ENCODE measurements at regions not wholly inside any gene's neighbourhood (a gene's known extent, or its start where the extent isn't known, plus 50 kb on each side); places are given as distances from the start of the nearest gene placed in this dataset.
"Not testable (repeated sequence)": the region's sequence is repeated elsewhere in the genome, so short reads cannot be mapped to it uniquely, and the experiment has no call there.

DNA sequence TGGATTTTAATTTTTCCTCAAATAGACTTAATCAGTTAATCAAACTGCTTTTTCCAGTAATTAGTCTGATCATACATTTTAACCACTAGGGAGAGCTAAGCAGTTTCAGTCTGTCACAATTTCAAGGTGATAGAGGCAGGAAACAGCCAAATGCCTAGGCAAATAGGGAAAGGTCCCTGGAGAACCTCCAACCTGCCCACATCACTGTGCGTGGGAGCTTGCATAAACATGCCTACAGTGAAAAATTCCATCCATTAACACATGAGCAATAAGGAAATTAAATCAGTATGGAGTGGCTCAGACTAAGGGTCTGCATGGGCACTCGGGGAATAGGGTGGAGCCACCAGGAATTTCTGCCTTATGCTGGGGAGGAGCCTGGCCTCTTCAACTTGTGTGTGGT lies 74.6 kb downstream of the AASDHPPT start:
- no peak for DNase-seq (ENCODE audit: low spot score)

DNA sequence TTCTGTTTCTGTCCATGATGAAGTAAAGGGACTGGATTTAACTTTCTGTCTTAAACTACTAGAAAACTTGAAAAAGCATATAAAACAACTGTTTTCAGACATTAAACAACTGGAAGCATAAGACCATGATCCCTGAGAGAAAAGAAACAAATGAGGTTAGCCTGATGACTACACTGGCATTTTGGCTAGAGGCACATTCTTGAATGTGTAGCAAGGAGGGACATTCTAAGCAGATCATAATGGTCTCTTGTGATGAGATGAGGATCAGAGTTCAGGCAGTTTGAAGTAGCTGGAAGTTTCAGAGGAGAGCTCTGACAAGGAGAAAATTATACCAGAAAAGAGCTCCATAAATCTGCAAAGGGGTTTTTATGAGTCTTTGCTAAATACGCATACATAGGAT lies 75.4 kb downstream of the AASDHPPT start:
- DNase-seq (ENCODE audit: low spot score) = peak; percentile 71

GRCh38 chr11:106156290-106156937 lies 79.0 kb downstream of the AASDHPPT start:
- DNase-seq (ENCODE audit: low spot score) = peak; percentile 53

DNA sequence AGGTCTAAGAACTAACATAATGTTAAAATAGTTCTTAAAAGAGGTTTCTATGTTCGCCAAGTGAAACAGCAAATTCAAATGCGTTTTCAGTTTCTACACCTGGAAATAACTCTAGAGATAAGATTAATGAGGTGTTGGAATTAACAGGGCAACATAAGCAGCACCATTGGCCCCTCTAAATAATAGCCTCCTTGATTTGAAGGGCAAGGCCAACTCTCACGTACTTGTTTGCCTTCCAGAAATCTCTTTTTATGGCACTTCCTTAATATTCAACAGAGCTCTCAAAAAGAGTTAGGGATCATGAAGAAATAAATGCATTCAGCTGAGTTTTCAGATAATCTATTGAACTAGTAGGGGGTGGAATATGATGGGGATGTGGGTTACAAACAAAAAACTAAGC lies 80.9 kb downstream of the AASDHPPT start:
- no peak for DNase-seq (ENCODE audit: low spot score)

- DNase-seq (ENCODE audit: low spot score) = no peak
These were observed 82.4 kb downstream of the AASDHPPT start for GRCh38 chr11:106159836-106160235.

DNA sequence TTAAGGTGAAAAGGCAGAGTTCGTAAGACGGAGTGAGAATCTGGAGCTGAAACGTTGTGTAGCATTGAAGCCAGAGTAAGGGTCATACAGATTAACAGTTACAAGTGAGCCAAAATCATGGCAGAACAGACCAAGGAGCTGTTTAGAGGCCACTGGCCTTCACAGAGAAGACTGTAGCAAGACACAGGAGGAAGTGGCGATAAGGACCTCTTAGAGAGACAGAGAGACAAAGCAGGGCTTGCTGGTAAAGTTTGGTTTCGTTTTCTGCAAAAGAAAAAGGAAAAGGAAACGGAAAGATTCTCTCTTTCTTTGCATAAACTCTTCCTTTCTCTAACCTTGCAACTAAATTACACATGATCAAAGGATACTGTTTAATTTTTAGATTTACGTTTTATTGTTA lies 83.0 kb downstream of the AASDHPPT start:
- DNase-seq (ENCODE audit: low spot score) = no peak

GRCh38 chr11:106161775-106162634 lies 84.5 kb downstream of the AASDHPPT start:
- DNase-seq (ENCODE audit: low spot score) = no peak

DNA sequence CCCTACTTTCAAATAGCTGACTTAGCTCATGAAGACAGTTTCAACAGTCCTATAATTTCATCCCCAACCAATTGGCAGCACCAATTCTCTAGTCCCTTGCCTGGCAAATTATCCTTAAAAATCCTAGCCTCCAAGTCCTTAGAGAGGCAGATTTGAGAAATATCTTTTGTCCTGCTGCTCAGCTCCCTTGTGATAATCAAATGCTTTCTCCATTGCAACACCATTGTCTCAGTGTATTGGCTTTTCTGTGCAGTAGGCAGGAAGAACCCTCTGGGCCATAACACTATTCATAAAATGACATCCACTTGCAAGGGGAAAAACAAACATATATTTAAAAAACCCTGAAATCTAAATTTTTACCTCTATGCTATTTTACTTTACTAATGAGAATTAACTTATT lies 89.6 kb downstream of the AASDHPPT start:
- no peak for DNase-seq (ENCODE audit: low spot score)

- no peak for DNase-seq (ENCODE audit: low spot score)
These were observed 95.0 kb downstream of the AASDHPPT start for GRCh38 chr11:106172386-106172991.

DNA sequence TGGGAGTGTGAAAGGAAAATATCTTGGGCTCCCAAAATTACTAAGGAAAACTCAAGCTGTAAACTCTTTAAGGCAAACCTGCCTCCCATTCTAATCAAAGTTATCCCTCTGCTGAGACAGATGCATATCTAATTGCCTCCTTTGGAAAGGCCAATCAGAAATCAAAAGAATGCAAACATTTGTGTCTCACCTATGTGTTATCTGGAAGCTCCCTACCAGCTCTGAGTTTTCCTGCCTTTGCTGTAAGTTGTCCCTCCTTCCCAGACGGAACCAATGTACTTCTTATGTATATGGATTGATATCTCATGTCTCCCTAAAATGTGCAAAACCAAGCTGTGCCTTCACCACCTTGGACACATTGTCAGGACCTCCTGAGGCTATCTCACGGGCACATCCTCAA lies 95.8 kb downstream of the AASDHPPT start:
- no peak for DNase-seq (ENCODE audit: low spot score)

GRCh38 chr11:106174003-106174402 lies 96.5 kb downstream of the AASDHPPT start:
- not testable (repeated sequence) for DNase-seq (ENCODE audit: low spot score)

GRCh38 chr11:106176817-106177216 lies 99.4 kb downstream of the AASDHPPT start:
- DNase-seq (ENCODE audit: low spot score) = no peak

DNA sequence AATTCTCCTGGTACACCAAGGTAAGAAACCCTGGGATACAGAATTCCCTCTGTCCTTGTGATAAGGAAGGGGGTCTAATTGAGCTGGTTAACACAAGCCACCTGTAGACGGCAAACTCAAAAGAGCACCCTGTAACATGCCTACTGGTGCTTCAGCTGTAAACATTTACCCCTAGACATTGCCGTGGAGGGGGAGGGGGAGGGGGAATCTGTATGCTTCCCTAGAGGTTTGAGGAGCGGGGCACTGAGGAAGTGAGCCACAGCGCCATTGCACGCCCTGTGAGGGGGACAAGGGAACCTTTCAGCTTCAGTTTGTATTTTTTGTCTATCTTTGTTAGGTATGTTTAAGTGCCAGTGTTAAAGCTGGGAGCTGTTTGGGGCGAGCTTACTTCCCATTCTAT lies 99.8 kb downstream of the AASDHPPT start:
- DNase-seq (ENCODE audit: low spot score) = no peak

- DNase-seq (ENCODE audit: low spot score) = no peak
These were observed 100.9 kb downstream of the AASDHPPT start for GRCh38 chr11:106178361-106178760.

DNA sequence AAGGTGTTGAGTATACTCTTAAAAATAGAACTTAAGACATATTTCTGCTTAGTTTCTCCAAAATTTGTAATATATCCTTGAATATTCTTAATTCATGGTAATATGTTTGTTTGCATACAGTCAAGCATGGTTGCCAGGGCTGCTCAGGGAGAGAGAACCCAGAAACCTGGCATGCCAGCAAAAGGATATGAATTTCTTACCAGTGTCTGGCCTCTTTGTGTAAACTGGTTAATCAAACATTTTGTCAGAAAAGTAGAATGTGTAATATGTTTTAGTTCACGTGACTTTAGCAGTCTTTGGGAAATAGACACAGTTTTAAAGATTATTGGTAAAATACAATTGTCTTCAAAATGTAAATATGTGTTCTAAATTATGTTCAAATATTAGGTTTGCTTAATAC lies 101.6 kb downstream of the AASDHPPT start:
- no peak for DNase-seq (ENCODE audit: low spot score)

DNA sequence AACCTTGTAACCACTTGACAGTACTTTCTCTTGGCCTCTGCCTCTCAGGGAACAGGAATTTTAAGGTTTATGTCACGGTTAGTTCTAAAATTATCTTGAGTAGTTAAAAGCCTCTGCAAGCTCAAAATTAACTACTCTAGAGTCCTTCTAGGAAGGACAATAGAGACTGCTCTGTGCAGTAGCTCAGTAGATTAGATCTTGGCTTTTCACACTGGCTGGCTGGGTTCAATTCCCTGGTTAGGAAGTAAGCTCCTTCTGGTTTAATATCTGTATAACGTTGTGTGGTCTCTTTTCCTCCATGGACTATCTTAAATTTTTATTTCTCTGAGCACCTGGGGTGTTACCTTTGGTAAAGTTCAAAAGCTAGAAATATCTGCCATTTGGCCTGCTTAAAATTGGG lies 109.2 kb downstream of the AASDHPPT start:
- no peak for DNase-seq (ENCODE audit: low spot score)

DNA sequence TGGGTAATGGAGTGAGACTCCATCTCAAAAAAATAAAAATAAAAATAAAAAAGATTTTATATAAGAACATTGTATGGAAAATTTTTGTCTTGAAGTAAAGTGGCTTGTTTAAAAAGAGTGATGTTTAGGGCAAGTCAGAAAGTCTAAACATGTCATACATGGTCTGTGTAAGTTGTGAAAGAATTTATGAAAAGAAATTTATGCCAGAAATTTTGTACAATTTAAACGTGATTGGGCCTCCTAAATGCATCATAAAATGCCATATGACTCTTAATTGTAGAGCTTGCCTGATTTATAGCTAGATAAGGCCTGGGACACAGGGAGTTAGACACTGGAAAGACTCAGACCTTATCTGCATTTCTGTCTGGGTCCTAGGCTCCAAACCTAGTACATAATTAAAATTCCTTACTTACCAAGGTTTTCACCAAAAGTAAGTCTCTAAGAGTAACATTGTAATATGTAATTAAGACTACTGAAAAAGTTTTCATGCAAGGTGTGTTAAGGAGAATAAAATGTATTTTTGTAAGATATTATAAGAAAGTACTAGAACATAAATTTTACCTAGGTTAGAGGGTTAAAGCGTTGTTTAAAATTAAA lies 110.5 kb downstream of the AASDHPPT start:
- DNase-seq (ENCODE audit: low spot score) = no peak

- no peak for DNase-seq (ENCODE audit: low spot score)
These were observed 116.5 kb downstream of the AASDHPPT start for GRCh38 chr11:106193956-106194355.

- DNase-seq (ENCODE audit: low spot score) = no peak
These were observed 120.0 kb downstream of the AASDHPPT start for GRCh38 chr11:106197438-106197837.

- no peak for DNase-seq (ENCODE audit: low spot score)
These were observed 125.6 kb downstream of the AASDHPPT start for GRCh38 chr11:106202935-106203620.

DNA sequence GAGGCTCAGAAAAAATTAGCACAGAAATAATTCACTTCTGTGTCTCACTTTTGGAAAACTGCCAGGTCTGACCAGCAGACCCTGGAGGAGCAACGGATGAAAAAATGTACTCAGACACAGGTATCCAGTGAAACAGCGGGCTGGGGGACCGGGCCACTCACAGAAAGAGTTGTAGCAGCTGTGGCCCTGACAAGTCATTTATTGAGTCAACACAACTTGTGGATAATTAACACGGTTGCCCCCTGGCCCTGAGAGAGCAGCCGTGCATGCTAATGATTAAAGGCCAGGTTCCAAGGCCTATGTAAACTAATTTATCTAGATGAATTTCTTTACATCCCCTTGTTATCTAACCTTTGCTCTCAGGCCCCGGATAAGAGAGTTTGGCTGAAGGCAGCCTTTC lies 131.3 kb downstream of the AASDHPPT start:
- no peak for DNase-seq (ENCODE audit: low spot score)

- DNase-seq (ENCODE audit: low spot score) = no peak
These were observed 134.6 kb downstream of the AASDHPPT start for GRCh38 chr11:106212081-106212480.

Measured in COLO829 (cell line).